GM23248 (cell line): ENCODE measurements at regions not wholly inside any gene's neighbourhood (a gene's known extent, or its start where the extent isn't known, plus 50 kb on each side); places are given as distances from the start of the nearest gene placed in this dataset.

Experiments
- EZH2 ChIP-seq: fragments of 200-600 bp; sonication (generic); IDR thresholded peaks from 2 replicates; pipeline ENCODE4 v1.6.1; 2018; ENCODE audit warnings: antibody characterized with exemption, mild to moderate bottlenecking; ENCODE audit not compliant: insufficient read depth, poor library complexity, severe bottlenecking
- EZH2phosphoT487 ChIP-seq: fragments of 200-600 bp; sonication (generic); IDR thresholded peaks from 2 replicates; pipeline ENCODE4 v1.6.1; 2018; ENCODE audit warnings: antibody characterized with exemption, moderate library complexity, mild to moderate bottlenecking, low read depth; ENCODE audit not compliant: insufficient read depth

- TF ChIP-seq EZH2 (no peak), EZH2phosphoT487 (no peak)
Observed at GRCh38 chr15:34696506-34696905, 58.3 kb downstream of the GJD2 start.
